GM18498 (cell line): ENCODE measurements at regions not wholly inside any gene's neighbourhood (a gene's known extent, or its start where the extent isn't known, plus 50 kb on each side); places are given as distances from the start of the nearest gene placed in this dataset.

Experiments
- ATAC-seq: cut with Tn5 transposase; IDR thresholded peaks from one replicate; pipeline ENCODE4 v1.9.1; 2021; ENCODE audit warnings: mild to moderate bottlenecking, moderate library complexity; ENCODE audit not compliant: unreplicated experiment

GRCh38 chr6:137277971-137278637, 58.9 kb upstream of the IFNGR1 start:
- ATAC-seq = no peak

GRCh38 chr6:137272403-137272802, 53.2 kb upstream of the IFNGR1 start:
- ATAC-seq = no peak

GRCh38 chr6:137271245-137272183, 52.3 kb upstream of the IFNGR1 start:
- peak; percentile 55 for ATAC-seq

GRCh38 chr6:137269803-137270202, 50.6 kb upstream of the IFNGR1 start:
- ATAC-seq = no peak

GRCh38 chr6:137269347-137269746, 50.2 kb upstream of the IFNGR1 start:
- ATAC-seq = no peak
